Neural cell (in vitro differentiated cells): ENCODE measurements at regions not wholly inside any gene's neighbourhood (a gene's known extent, or its start where the extent isn't known, plus 50 kb on each side); places are given as distances from the start of the nearest gene placed in this dataset.

Source experiments
- H2AFZ ChIP-seq: fragments of 200-600, 300-800 bp; sonication (generic), shearing (Covaris generic); 2 replicates; pipeline ENCODE4 v1.6.0; 2014; ENCODE audit warnings: low read depth, mild to moderate bottlenecking, antibody characterized with exemption, low read length, moderate library complexity
- H3F3A ChIP-seq: fragments of 200-600 bp; shearing (Covaris generic); 2 replicates; pipeline ENCODE4 v1.6.1; 2016; ENCODE audit warnings: mild to moderate bottlenecking, moderate library complexity, mixed read lengths, antibody characterized with exemption, low read length; ENCODE audit not compliant: insufficient read depth, poor library complexity, severe bottlenecking
- H3K27ac ChIP-seq: fragments of 200-600, 300-800 bp; sonication (generic), shearing (Covaris generic); 2 replicates; pipeline ENCODE4 v1.5.1; 2014; ENCODE audit warnings: mild to moderate bottlenecking, low read length, moderate library complexity
- H3K27me3 ChIP-seq: fragments of 300-800, 200-600 bp; sonication (generic), shearing (Covaris generic); 2 replicates; pipeline ENCODE4 v1.6.0; 2014; ENCODE audit warnings: mild to moderate bottlenecking, low read depth, low read length, moderate library complexity; ENCODE audit not compliant: insufficient read depth
- H3K36me3 ChIP-seq: fragments of 300-800, 200-600 bp; sonication (generic), shearing (Covaris generic); 2 replicates; pipeline ENCODE4 v1.5.1; 2014; ENCODE audit warnings: mild to moderate bottlenecking, antibody characterized with exemption, low read length, moderate library complexity; ENCODE audit not compliant: insufficient read depth
- H3K4me2 ChIP-seq: fragments of 300-800, 200-600 bp; sonication (generic), shearing (Covaris generic); 2 replicates; pipeline ENCODE4 v1.6.0; 2014; ENCODE audit warnings: mild to moderate bottlenecking, low read length
- H3K4me3 ChIP-seq: fragments of 300-800, 200-600 bp; sonication (generic), shearing (Covaris generic); 2 replicates; pipeline ENCODE4 v1.5.1; 2014; ENCODE audit warnings: mild to moderate bottlenecking, low read length, moderate library complexity
- H3K79me2 ChIP-seq: fragments of 200-600 bp; shearing (Covaris generic); replicated peaks from 2 replicates; pipeline ENCODE4 v1.6.0; 2014; ENCODE audit warnings: mild to moderate bottlenecking, low read length, moderate library complexity; ENCODE audit not compliant: insufficient read depth
- H3K9ac ChIP-seq: fragments of 300-800, 200-600 bp; sonication (generic), shearing (Covaris generic); 2 replicates; pipeline ENCODE4 v1.6.1; 2016; ENCODE audit warnings: mild to moderate bottlenecking, low read length, mixed read lengths
- H3K9me2 ChIP-seq: fragments of 200-600 bp; shearing (Covaris generic); 2 replicates; pipeline ENCODE4 v1.6.1; 2016; ENCODE audit warnings: mild to moderate bottlenecking, low read length, mixed read lengths; ENCODE audit not compliant: insufficient read depth
- H3K9me3 ChIP-seq: fragments of 200-600, 300-800 bp; sonication (generic), shearing (Covaris generic); 2 replicates; pipeline ENCODE4 v1.6.1; 2016; ENCODE audit warnings: mild to moderate bottlenecking, mixed run types, low read length, moderate library complexity, mixed read lengths
- H4K20me1 ChIP-seq: fragments of 200-600 bp; shearing (Covaris generic); 2 replicates; pipeline ENCODE4 v1.6.1; 2016; ENCODE audit warnings: mild to moderate bottlenecking, mixed run types; ENCODE audit not compliant: insufficient read depth
- EP300 ChIP-seq: fragments of 450-650 bp; conservative IDR thresholded peaks from 2 replicates; pipeline ENCODE4 v1.6.1; 2014; ENCODE audit warnings: antibody characterized with exemption, mild to moderate bottlenecking, moderate library complexity; ENCODE audit not compliant: poor library complexity, severe bottlenecking
- EZH2 ChIP-seq: fragments of 200-600, 300-800 bp; shearing (Covaris generic), sonication (generic); IDR thresholded peaks from 2 replicates; pipeline ENCODE4 v1.6.1; 2014; ENCODE audit warnings: antibody characterized with exemption, low read length, borderline replicate concordance, mild to moderate bottlenecking; ENCODE audit not compliant: insufficient read depth, poor library complexity, severe bottlenecking
- MXI1 ChIP-seq: fragments of 450-650 bp; conservative IDR thresholded peaks from 2 replicates; pipeline ENCODE4 v1.6.1; 2014; ENCODE audit warnings: antibody characterized with exemption, mild to moderate bottlenecking; ENCODE audit not compliant: poor library complexity, severe bottlenecking
- POLR2AphosphoS5 ChIP-seq: IDR thresholded peaks from 2 replicates; pipeline ENCODE4 v1.6.1; 2012
- RAD21 ChIP-seq: fragments of 450-650 bp; conservative IDR thresholded peaks from 2 replicates; pipeline ENCODE4 v1.6.1; 2014; ENCODE audit warnings: antibody characterized with exemption, mild to moderate bottlenecking, moderate library complexity
- SMC3 ChIP-seq: fragments of 450-650 bp; conservative IDR thresholded peaks from 2 replicates; pipeline ENCODE4 v1.6.1; 2014; ENCODE audit warnings: antibody characterized with exemption, mild to moderate bottlenecking, moderate library complexity; ENCODE audit not compliant: poor library complexity
- TAF1 ChIP-seq: IDR thresholded peaks from 2 replicates; pipeline ENCODE4 v1.6.1; 2012; ENCODE audit warnings: low read depth
- TF ChIP-seq, protein P1 (sequence below): fragments of 450-650 bp; IDR thresholded peaks from 2 replicates; pipeline ENCODE4 v1.5.1; 2014; ENCODE audit warnings: antibody characterized with exemption, mild to moderate bottlenecking, moderate library complexity; ENCODE audit not compliant: poor library complexity, severe bottlenecking
- TF ChIP-seq, protein P2 (sequence below): IDR thresholded peaks from 2 replicates; pipeline ENCODE4 v1.6.1; 2012; ENCODE audit warnings: borderline replicate concordance

DNA sequence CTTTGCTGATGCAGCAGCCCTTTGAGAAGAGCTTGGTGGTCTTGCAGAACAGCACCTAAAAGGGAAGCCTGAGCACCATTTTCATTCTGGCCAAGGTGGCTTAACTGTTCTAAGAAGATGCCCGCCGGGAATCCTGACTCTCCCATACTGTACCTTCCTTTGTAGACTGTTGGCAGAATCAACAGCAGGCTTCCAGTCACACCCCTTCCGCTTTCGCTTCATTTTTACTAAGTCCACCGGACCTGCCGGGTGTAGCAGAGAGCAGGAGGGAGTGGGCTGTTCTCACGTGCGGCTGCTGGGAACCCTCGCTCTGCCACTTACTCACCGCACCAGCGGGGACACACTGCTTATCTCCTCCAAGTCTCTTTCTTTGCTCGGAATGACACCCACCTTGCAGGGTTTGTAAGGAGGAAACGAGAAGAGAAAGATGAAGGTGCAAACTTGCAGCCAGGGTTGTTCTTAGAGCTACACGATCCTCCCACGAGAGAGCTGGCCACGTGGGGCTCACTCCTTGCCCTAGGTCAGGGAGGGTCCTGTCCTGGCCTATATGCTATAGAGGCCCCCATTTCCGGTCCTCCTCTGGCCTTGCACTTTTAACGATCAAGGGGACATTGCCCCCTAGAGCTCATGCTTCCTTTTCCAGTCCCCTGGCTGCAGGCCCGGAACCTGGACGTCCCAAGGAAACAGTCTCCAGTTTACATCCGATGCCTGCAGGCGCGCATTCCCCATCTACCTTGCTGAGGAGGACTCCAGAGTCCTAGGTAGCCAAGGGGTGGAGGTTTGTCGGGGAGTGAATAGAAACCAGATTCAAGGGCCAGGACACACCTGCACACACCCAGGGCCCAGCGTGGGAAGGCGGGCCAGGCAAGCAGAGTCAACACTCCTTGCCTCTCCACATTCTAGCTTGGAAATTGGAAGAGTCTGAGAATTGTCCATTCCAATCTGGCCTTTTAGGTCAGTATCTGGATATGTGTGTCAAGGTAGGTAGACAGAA, 453.6 kb downstream of the IRS2 start:
- H3K4me3 ChIP-seq: peak overlapping the region; percentile 15
- H3K4me2 ChIP-seq: no peak overlapping the region
- H3K9ac ChIP-seq: no peak overlapping the region

DNA sequence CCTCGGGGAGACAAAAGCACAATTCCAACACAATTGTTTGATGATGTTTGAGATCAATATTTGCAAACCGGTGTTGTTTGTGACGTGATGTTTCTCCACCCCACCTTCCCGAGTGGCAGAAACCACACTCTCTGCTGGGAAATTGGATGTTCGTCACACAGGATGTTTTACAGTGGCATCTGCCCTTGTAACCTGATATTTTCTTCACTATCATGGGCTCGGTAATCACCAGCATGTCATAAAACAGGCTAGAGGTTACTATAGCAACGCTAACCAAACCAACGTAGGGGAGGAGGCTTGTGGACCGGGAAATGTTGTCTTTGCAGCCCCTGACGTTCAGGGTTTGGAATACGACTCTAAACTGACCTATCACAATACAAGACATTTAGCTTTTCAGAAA, 454.5 kb downstream of the IRS2 start:
- Histone ChIP-seq H3K4me3 (peak overlapping the region; percentile 15), H4K20me1 (no peaks in the 10 kb centered on the region), H3K36me3 (no peaks in the 10 kb centered on the region), H2AFZ (no peak overlapping the region), H3K4me2 (peak overlapping the region; percentile 1), H3K79me2 (no peaks in the 10 kb centered on the region), H3F3A (no peaks in the 10 kb centered on the region), H3K9me2 (no peaks in the 10 kb centered on the region), H3K27ac (peak overlapping the region; percentile 50), H3K9me3 (no peaks in the 10 kb centered on the region), H3K9ac (no peak overlapping the region), H3K27me3 (no peaks in the 10 kb centered on the region)
- TF ChIP-seq EP300: peak; percentile 66
- TF ChIP-seq, protein P1, sequence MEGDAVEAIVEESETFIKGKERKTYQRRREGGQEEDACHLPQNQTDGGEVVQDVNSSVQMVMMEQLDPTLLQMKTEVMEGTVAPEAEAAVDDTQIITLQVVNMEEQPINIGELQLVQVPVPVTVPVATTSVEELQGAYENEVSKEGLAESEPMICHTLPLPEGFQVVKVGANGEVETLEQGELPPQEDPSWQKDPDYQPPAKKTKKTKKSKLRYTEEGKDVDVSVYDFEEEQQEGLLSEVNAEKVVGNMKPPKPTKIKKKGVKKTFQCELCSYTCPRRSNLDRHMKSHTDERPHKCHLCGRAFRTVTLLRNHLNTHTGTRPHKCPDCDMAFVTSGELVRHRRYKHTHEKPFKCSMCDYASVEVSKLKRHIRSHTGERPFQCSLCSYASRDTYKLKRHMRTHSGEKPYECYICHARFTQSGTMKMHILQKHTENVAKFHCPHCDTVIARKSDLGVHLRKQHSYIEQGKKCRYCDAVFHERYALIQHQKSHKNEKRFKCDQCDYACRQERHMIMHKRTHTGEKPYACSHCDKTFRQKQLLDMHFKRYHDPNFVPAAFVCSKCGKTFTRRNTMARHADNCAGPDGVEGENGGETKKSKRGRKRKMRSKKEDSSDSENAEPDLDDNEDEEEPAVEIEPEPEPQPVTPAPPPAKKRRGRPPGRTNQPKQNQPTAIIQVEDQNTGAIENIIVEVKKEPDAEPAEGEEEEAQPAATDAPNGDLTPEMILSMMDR: no peak
- TF ChIP-seq TAF1: no peak
- peak; percentile 84 for TF ChIP-seq POLR2AphosphoS5

More for the DNA sequence above, 453.6 kb downstream of the IRS2 start:
- H3K27ac ChIP-seq: peak overlapping the region; percentile 50
- no peaks in the 10 kb centered on the region for H3K9me2 ChIP-seq
- no peaks in the 10 kb centered on the region for H3K27me3 ChIP-seq
- no peaks in the 10 kb centered on the region for H3K9me3 ChIP-seq
- TF ChIP-seq RAD21 (no peak), EZH2 (no peak), EP300 (no peak), TAF1 (no peak), MXI1 (no peak), POLR2AphosphoS5 (no peak), SMC3 (no peak)
- TF ChIP-seq, protein P1: no peak
- TF ChIP-seq, protein P2, sequence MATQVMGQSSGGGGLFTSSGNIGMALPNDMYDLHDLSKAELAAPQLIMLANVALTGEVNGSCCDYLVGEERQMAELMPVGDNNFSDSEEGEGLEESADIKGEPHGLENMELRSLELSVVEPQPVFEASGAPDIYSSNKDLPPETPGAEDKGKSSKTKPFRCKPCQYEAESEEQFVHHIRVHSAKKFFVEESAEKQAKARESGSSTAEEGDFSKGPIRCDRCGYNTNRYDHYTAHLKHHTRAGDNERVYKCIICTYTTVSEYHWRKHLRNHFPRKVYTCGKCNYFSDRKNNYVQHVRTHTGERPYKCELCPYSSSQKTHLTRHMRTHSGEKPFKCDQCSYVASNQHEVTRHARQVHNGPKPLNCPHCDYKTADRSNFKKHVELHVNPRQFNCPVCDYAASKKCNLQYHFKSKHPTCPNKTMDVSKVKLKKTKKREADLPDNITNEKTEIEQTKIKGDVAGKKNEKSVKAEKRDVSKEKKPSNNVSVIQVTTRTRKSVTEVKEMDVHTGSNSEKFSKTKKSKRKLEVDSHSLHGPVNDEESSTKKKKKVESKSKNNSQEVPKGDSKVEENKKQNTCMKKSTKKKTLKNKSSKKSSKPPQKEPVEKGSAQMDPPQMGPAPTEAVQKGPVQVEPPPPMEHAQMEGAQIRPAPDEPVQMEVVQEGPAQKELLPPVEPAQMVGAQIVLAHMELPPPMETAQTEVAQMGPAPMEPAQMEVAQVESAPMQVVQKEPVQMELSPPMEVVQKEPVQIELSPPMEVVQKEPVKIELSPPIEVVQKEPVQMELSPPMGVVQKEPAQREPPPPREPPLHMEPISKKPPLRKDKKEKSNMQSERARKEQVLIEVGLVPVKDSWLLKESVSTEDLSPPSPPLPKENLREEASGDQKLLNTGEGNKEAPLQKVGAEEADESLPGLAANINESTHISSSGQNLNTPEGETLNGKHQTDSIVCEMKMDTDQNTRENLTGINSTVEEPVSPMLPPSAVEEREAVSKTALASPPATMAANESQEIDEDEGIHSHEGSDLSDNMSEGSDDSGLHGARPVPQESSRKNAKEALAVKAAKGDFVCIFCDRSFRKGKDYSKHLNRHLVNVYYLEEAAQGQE: no peak
- no peaks in the 10 kb centered on the region for H4K20me1 ChIP-seq
- H2AFZ ChIP-seq: no peak overlapping the region
- no peaks in the 10 kb centered on the region for H3K79me2 ChIP-seq
- no peaks in the 10 kb centered on the region for H3F3A ChIP-seq
- H3K36me3 ChIP-seq: no peaks in the 10 kb centered on the region
